ENCODE measurements at regions not wholly inside any gene's neighbourhood (a gene's known extent, or its start where the extent isn't known, plus 50 kb on each side); places are given as distances from the start of the nearest gene placed in this dataset.

DNA sequence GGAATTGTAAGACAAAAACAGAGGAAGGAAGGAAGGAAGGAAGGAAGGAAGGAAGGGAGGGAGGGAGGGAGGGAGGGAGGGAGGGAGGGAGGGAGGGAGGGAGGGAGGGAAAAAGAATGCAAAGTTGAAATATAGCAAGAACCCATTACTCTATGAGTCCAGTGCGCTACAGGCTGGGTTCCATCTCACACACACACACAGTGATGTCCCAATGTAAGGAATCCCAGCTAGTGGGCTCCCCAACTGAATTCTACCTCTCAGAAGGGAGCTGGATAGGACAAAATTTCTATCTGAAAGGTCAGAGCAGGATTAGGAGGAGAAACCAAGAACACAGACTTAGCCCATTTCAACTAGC is 173.4 kb downstream of the DAD1 start:
- Histone ChIP-seq H3K9ac (no peak overlapping the region), H3K9me3 (ENCODE audit: control insufficient read depth, low read length) (no peaks in the 10 kb centered on the region), H3K27ac (no peak overlapping the region), H3K27me3 (ENCODE audit: control insufficient read depth, insufficient read depth, low read length) (no peaks in the 10 kb centered on the region), H3K79me2 (no peaks in the 10 kb centered on the region), H2AFZ (no peak overlapping the region), H3K4me1 (no peaks in the 10 kb centered on the region), H3K4me3 (ENCODE audit: low read depth, low read length) (no peak overlapping the region), H3K4me2 (ENCODE audit: low read length) (no peak overlapping the region), H3K36me3 (ENCODE audit: control insufficient read depth, insufficient read depth, low read length) (no peaks in the 10 kb centered on the region)
- no peak for TF ChIP-seq CTCF (IDR thresholded peaks at IDR 0.05)

- TF ChIP-seq CTCF (IDR thresholded peaks at IDR 0.05), result no peak
These were observed 174.0 kb downstream of the DAD1 start for GRCh38 chr14:22414876-22415604.

GRCh38 chr14:22412926-22413411 is 176.1 kb downstream of the DAD1 start:
- Histone ChIP-seq H3K27ac (no peak overlapping the region), H2AFZ (no peak overlapping the region), H3K9me3 (ENCODE audit: control insufficient read depth, low read length) (no peaks in the 10 kb centered on the region), H3K9ac (no peak overlapping the region), H3K79me2 (no peaks in the 10 kb centered on the region), H3K4me2 (ENCODE audit: low read length) (no peak overlapping the region), H3K4me3 (ENCODE audit: low read depth, low read length) (no peak overlapping the region), H3K27me3 (ENCODE audit: control insufficient read depth, insufficient read depth, low read length) (no peaks in the 10 kb centered on the region), H3K4me1 (no peaks in the 10 kb centered on the region), H3K36me3 (ENCODE audit: control insufficient read depth, insufficient read depth, low read length) (no peaks in the 10 kb centered on the region)
- TF ChIP-seq CTCF (IDR thresholded peaks at IDR 0.05), result no peak

More at GRCh38 chr14:22414876-22415604, 174.0 kb downstream of the DAD1 start:
- Histone ChIP-seq H3K27ac (no peak overlapping the region), H3K9ac (no peak overlapping the region), H3K4me3 (ENCODE audit: low read depth, low read length) (no peak overlapping the region), H3K27me3 (ENCODE audit: control insufficient read depth, insufficient read depth, low read length) (no peaks in the 10 kb centered on the region), H2AFZ (no peak overlapping the region), H3K4me2 (ENCODE audit: low read length) (no peak overlapping the region), H3K4me1 (no peaks in the 10 kb centered on the region), H3K36me3 (ENCODE audit: control insufficient read depth, insufficient read depth, low read length) (no peaks in the 10 kb centered on the region), H3K9me3 (ENCODE audit: control insufficient read depth, low read length) (no peaks in the 10 kb centered on the region), H3K79me2 (no peaks in the 10 kb centered on the region)

GRCh38 chr14:22411398-22412055 is 177.5 kb downstream of the DAD1 start:
- H2AFZ ChIP-seq, result no peak overlapping the region
- no peak overlapping the region for H3K27ac ChIP-seq
- no peak overlapping the region for H3K4me3 ChIP-seq (ENCODE audit: low read depth, low read length)
- H3K9ac ChIP-seq, result no peak overlapping the region
- no peaks in the 10 kb centered on the region for H3K27me3 ChIP-seq (ENCODE audit: control insufficient read depth, insufficient read depth, low read length)
- H3K9me3 ChIP-seq (ENCODE audit: control insufficient read depth, low read length), result no peaks in the 10 kb centered on the region
- H3K79me2 ChIP-seq, result no peaks in the 10 kb centered on the region
- no peak overlapping the region for H3K4me2 ChIP-seq (ENCODE audit: low read length)
- no peaks in the 10 kb centered on the region for H3K4me1 ChIP-seq
- no peaks in the 10 kb centered on the region for H3K36me3 ChIP-seq (ENCODE audit: control insufficient read depth, insufficient read depth, low read length)
- TF ChIP-seq CTCF (IDR thresholded peaks at IDR 0.05), result no peak
